GM18873 (cell line): ENCODE measurements at regions not wholly inside any gene's neighbourhood (a gene's known extent, or its start where the extent isn't known, plus 50 kb on each side); places are given as distances from the start of the nearest gene placed in this dataset.

Experiments used
- ATAC-seq: cut with Tn5 transposase; IDR thresholded peaks from one replicate; pipeline ENCODE4 v1.9.1; 2021; ENCODE audit warnings: mild to moderate bottlenecking, moderate library complexity, moderate number of reproducible peaks; ENCODE audit not compliant: unreplicated experiment, low FRiP score

DNA sequence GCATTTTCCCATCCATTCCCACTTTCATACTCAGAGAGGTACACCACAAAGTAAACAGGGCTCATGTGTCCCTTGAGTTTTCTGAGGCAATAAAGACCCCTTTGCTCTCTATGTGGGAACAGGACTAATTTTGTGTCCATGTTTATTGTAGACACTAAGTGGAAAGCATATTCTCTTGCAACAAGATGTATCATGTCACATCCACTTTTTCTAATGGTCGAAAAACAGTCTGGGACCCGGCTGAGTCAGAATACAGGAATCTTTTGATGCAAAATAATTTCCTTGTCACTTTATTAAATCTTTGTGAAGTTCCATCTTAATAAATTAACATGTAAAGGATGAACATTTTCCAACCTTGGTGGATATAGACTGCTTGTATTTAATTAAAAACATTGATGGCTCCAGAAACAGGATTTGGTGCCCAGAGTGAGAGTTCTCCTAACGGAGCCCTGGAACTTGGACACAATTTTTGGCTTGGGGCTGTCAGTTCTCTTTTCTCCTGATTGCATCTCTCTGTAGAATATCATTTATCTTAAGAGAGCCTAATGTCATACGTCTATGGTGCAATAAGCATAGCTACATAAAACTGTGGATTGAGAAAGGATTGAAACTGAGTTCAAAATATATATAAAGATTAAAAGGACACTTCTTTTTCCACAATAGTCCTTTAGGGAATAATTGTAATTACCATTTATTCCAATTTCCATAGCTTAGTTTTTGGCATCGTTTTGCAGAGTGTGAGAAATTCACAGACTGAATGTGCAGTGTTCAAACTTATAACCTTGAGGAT is 1116.7 kb upstream of the SEMA6A start:
- ATAC-seq = no peak

DNA sequence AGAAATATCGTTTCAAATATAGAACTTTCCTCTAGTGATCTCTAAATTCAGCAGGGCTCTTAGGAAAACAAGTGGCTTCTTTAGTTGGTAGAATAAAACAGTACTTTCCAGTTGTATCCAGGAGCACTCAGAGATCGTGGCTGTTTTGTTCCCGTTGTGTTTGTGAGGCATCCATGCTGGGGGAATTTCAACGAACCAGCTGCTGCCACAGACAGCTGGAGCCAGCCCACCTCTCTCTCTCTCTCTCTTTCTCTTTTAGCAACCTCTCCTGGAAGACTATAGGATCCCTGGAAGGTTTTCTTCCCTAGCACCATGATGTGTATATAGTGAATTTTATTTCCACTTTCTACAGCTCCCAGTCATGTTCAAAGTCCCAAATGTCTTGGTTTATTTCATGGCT is 1116.0 kb upstream of the SEMA6A start:
- no peak for ATAC-seq

DNA sequence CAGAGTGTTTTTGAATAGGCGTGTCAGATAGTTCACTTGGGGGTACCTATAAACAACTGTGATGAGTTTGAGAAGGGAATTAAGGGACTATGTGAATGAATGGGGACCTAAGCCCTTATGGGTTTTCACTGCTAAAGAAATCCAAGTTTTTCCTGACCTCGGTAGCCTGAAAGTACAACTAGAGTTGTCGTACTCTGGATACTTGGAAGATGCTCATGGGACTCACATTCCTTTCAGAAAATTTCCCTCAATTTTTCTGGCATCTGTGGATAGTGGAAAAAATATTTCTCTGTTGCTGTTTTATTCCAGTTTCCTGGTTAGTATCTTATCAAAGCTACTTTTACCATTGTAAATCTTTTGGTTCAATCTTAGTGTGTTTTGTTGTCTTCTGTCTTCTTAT is 1112.3 kb upstream of the SEMA6A start:
- ATAC-seq = no peak

DNA sequence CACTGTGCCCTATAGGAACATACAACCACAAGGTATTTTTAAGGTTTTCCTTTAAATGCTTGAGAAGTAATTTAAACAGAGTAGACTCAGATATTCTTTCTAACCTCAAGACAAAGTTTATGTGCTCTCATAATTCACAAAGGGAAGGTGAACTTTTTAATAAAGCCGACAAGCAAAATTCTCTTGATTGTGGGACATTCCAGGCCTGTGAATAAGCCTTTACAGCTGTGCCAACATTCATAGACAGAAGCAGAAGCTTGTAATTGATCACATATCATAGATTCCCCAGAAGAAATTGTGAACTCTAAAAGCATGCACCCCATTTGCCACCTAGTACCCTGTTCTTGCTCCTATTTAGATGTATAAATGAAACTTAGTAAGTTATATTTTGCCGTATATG is 1107.8 kb upstream of the SEMA6A start:
- ATAC-seq = no peak

DNA sequence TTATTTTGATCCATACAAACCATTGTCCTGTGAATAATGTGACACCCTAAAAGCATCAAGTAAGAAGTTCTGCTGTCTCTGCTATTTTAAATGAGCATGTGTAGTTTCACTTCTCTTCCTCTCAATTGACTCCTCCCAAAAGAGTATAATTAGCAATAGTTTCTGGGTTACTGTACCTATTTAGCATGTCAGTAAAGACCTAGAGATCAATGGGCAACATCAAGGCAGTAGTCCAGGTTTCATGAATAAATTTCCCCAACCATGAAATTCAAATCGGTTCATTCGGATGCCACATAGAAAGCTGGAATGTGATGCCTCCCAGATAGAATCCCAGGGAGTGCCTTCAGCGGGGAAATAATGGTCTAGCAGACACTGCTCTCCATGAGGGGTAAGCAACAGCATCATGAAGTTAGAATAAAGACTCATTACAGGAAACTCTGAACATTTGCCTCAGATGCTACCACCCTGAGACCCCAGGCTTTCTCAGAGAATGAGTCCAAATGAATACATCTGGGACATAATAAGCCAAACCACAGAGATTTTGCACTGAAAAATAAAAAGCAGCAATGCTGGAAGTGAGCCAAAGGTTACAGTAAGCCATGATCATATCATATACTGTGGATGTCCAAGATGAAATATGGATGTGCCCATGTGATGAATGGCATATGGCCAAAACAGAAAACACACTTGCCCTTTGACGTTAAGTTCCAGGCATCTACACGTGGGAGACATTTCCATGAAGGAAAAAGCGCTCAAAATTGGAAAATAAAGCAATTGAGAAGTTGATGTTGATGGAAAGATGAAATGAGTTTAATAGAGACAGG is 1107.0 kb upstream of the SEMA6A start:
- ATAC-seq = no peak

DNA sequence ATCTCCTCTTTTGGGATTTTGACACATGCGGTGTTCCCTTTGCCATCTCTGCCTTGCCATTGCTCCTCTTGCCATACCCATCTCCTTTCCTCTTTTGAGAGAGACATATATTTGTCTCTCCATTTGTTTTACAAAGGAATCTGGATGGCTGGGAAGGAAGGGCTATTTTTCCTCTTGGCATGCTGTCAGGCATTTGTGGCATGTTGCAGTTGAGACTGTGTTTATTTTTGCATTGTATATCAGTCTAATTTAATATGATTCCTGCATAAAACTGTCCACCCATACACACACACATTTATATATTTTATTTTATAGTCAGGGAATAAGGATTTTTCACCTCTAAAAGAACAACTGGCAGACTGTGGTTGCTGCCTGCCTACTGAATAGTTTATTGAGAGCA is 1105.8 kb upstream of the SEMA6A start:
- no peak for ATAC-seq

DNA sequence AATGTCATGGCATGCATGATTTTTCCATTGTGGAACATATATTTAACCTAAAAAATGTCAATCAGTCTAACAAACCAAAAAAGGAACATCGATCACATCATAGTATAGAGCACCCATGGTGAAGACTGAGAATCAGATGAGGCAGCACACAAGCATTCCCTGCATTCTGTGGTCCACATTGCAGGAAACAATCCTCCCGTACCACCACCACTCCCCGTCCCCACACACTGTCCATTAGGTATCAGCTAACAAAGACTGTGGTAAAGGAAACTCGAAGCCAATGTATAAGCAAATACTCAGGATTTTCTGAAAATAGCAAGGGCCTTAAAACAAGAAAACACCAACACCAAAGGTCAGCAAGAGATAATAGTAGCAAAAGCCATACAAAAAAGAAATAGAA is 1104.4 kb upstream of the SEMA6A start:
- no peak for ATAC-seq

DNA sequence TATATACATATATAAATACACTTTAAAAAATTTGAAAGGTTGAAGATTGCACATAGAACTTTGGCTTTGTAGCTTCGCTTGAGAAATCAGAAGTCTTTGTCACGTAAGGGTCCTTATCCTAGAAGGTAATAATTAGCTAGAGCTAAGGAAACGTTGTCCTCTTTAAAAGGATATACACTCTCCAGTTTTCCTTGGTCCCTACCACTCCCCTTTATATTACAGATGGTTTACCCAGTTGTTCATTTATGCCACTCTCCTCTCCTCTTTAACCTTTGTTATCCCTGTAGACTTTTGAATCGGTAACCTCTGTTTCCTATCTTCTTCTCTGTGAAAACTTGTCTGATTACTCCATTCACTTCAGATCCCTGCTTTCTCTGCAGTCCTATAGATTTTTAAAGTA is 1101.0 kb upstream of the SEMA6A start:
- ATAC-seq = no peak

DNA sequence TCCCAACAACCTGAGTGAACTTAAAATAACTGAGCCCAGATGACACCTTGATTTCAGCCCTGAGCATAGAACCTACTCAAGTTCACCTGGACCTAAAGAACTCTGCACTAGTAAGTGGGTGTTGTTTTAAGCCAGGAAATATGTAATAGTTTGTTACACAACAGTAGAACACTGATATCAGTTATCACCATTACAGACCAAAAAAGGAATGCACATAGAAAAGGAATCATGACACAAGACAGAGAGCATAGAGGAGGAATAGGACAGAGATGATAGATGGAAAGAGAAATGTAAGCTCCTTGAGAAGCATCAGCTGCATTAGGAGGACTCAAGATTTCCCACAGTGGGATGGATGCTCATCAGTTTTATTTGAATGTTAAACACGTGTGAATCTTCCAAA is 1096.9 kb upstream of the SEMA6A start:
- no peak for ATAC-seq

DNA sequence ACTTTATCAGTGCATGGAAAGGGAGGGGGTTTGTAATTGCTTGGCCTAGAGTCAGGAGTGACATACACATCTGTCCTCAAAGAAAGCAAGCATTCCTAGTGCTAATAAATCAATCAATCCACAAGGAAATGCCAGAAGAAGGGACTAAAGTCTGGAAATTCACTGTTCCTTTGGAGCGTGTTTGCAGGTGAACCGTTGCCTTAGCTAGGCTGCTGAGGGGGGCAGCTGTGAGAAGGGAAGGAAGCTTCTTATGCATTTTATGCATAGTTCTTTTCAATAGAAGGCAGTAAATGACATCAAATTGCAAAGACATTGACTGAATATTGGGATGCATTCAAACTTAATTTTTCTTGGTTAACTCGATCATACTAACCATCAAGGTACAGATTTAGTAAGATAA is 1092.5 kb upstream of the SEMA6A start:
- no peak for ATAC-seq

DNA sequence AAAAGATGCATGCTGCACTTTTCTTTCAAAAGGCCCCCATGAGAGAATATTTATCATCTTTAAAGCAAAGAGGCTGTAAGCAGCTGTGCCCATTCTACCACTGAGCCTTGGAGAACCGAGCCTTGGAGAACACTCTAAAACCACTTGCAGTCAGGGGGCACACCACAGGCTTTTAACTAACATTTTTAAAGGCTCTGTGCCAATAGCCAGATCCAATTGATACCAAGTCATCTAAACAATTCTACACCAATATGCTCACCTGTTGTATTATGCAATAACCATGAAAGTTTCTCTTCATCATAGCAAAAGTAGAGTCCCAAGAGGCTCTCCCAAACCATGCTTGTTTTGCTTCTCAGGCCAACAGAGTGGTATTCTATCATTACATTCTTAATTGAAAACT is 1090.5 kb upstream of the SEMA6A start:
- ATAC-seq = no peak

DNA sequence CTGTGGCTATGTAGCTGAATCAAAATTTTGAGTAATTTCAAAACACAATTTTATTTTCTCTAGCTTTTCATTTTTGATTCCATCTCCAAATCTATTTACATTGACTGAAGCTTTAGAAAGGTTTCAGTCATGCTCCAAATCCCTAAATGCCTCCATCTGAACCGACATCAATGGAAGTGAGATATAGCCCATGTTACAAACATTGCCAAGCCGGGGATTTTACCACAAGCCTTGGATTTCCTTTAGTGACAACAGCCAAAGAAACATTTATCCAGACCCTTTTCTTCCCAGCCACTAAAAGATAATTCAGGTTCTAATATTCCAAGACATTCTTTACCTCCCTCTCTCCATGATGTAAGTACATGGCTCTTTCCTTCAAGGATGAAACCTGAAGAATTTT is 1087.7 kb upstream of the SEMA6A start:
- ATAC-seq = no peak

DNA sequence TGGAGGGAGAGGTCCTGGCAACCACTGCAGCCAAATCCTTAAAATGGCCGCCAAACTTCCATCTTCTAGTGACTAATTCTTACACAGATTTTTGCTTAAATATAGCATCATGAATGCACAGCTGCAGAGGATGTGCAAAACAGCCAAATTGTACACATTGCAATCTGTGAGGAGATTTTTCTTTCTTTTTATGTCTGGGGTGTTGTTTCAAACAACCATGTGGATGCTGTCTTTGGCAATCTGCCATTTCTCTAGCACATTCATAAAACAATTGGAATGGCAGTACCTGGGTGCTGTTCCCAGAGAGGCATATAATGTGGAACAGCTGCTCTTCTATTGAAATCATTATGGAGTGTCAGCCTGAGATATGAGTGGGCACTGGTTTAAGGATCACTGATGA is 1082.9 kb upstream of the SEMA6A start:
- ATAC-seq = no peak

DNA sequence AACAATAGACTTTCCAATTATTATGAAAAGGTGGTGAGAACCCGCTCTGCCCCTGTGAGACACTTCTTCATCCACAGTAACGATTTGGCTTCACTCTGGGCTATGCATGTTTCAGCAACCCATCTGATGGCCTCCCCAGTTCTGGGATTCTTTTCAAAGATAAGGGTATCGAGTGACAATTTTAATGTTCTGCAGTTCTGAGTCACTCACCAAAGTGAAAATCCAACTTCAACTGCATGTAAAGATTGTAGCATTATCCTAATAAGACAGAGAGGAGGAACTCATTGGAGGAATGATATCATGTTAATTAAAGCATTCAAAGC is 1078.3 kb upstream of the SEMA6A start:
- no peak for ATAC-seq

DNA sequence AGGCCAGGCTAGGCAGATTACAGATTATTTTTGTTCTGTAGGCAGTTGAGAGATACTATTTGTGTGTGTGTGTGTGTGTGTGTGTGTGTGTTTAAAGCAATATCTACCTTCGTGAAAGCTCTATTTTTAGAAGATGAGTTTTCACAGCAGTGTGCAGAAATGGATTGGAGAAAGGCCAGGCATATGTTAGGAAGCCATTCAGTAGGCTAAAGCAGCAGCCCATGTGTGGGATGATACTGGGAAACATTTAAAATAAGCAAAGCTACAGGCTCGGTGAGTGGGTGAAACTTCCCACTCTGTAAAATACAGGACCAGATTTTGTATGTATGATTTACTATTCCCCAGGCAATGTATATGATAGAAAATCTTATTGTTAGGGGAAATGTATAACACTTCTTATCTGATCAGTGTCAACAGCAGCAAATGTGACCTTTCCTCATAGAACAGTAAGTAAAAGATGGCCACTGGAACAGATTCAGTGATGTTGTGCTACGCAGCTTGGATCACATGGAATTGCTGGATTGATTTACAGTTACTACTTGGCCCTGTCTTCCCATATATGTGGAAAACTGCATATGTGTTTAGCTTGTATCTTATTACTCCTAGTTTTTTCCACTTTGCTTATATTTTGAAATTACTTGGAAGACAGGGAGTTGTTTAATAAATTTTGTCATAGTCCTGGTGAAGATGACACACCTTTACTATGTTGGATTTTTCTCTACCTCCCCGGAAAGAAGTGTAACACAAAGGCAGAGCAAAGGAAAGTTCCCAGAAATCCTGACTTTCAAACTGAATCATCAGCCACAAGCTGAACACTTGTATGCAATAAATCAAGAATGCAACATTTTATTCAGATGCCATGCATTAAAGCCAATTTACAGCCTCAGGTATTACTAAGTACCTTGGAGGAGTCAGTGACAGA is 1077.7 kb upstream of the SEMA6A start:
- ATAC-seq = no peak

DNA sequence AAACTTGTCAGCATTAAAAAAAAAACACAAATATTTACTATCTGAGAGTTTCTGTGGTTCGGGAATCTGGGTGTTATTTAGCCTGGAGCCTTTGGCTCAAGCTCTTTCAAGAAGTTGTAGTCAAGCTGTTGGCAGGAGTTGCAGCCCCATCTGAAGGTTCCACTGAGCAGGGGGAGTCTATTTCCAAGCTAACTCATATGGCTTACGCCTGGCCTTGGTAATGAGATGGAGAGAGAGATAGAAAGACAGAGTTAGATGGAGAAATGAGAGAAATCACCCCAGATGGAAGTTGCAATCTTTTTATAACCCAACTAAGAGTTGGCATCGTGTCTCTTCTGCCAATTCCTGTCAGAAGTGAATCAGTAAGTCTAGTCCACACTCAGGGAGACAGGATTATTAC is 1075.2 kb upstream of the SEMA6A start:
- no peak for ATAC-seq

DNA sequence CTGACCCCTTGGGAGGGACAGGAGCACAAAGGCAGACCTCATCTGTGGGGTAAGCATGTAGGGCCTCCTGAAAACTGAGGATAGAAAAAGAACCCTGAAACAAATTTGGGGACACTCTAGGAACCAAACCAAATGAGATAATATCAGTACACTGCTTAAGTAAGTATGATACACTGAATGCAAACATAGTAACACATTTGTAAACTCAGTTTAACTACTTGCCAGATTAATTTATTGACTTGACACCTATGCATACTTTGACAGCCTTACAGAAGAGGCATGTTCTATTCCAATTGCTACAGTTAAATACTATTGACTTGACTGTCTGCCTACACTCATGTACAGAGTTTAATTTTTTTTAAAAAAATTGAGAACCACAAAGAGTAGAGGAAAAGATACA is 1070.8 kb upstream of the SEMA6A start:
- ATAC-seq = no peak

DNA sequence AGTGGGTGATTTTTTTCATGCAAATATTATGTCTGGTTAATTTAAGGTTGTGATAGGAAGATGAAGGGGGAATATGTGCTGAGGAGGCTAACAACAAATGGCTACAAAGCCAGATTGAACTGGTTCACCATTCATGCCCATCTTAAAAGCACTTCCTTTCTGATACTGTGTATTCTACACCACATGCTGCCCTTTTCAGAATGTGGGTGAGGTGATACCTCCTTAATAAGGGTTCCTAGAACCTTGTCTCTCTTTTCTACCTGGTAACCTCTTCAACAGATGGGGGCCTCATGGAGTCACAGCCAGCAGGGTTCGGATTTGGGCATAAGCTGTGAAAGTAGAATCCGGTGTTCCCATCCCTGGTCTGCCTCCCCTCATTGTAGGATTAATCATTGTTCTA is 1064.0 kb upstream of the SEMA6A start:
- no peak for ATAC-seq

DNA sequence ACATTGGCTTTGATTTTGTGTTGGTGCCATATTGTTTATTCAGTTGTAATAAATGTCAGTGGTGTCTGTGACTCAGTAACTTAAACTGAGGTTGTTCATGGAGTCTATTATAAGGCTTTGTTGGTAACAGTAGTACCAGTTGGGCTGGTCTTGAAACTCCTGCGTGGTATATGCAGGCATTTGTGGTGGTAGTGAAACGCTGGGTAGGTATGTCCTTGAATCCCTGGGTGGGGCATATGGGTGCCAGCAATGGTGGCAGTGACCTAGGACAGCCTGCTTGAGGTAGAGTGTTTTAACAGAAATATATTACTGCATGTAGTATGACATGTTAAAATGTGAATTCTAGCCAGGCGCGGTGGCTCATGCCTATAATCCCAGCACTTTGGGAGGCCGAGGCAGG is 1058.5 kb upstream of the SEMA6A start:
- ATAC-seq = no peak

DNA sequence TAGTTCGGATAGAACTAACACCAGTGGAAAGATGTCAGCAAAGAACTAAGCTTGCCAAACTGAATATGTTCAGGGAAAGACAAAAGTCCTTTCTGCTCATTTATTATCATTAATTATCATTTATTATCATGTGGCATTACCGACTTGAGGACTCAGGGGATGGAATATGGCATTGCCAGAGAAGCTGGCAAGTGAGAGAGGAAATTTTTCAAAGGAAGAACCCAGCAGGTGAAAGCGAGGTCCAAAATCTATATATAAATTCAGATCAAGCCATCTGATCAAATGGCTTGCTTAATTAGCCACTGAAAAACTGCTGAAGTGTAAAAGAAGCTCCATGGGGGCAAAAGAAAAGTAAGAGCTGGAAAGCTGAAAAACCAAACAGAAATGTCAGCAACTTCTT is 1049.6 kb upstream of the SEMA6A start:
- no peak for ATAC-seq
